Sciatic nerve (tissue), 2 donors: ENCODE measurements at regions not wholly inside any gene's neighbourhood (a gene's known extent, or its start where the extent isn't known, plus 50 kb on each side); places are given as distances from the start of the nearest gene placed in this dataset.
A peak's percentile ranks its signal among the peaks of the same experiment; 100 is the strongest.
"Not testable (repeated sequence)": the region's sequence is repeated elsewhere in the genome, so short reads cannot be mapped to it uniquely, and the experiment has no call there.

Experiments used
- ATAC-seq: fragments of 200-7000 bp; cut with Tn5 transposase; one replicate; pipeline ENCODE4 v1.9.1; 2020; ENCODE audit warnings: mild to moderate bottlenecking, moderate library complexity
- DNase-seq: peaks from one replicate; pipeline ENCODE4 v3.0.0-alpha.2; 2020; ENCODE audit warnings: low spot score
- intact Hi-C: fragments of 100-400 bp; cut with DNase I; formaldehyde crosslinking; loops from one replicate; pipeline ENCODE4 v1.14.2; 2022
- donor health status: DM: no; HTN: no; CAD: no.
- donor health status: DM: no; HTN: no; CAD: no.

DNA sequence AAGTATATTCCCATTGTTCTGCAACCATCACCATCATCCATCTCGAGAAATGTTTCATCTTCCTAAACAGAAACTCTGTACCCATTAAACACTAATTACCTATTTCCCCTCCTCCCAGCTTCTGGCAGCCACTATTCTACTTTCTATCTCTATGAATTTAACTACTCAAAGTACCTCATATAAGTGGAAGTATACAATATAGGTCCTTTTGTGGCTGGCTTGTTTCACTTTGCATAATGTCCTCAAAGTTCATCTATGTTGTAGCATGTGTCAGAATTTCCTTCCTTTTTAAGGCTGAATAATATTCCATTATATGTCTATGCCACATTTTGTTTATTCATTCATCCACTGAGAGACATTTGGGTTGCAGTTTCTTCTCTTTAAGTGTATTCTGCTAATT lies 159.4 kb downstream of the KCNRG start:
- no peak for DNase-seq
- intact Hi-C loops = no loop called here
- no peak for ATAC-seq

GRCh38 chr13:50179977-50180376 lies 164.7 kb downstream of the KCNRG start:
- no peak for ATAC-seq
- intact Hi-C loops = no loop called here
- DNase-seq = no peak

DNA sequence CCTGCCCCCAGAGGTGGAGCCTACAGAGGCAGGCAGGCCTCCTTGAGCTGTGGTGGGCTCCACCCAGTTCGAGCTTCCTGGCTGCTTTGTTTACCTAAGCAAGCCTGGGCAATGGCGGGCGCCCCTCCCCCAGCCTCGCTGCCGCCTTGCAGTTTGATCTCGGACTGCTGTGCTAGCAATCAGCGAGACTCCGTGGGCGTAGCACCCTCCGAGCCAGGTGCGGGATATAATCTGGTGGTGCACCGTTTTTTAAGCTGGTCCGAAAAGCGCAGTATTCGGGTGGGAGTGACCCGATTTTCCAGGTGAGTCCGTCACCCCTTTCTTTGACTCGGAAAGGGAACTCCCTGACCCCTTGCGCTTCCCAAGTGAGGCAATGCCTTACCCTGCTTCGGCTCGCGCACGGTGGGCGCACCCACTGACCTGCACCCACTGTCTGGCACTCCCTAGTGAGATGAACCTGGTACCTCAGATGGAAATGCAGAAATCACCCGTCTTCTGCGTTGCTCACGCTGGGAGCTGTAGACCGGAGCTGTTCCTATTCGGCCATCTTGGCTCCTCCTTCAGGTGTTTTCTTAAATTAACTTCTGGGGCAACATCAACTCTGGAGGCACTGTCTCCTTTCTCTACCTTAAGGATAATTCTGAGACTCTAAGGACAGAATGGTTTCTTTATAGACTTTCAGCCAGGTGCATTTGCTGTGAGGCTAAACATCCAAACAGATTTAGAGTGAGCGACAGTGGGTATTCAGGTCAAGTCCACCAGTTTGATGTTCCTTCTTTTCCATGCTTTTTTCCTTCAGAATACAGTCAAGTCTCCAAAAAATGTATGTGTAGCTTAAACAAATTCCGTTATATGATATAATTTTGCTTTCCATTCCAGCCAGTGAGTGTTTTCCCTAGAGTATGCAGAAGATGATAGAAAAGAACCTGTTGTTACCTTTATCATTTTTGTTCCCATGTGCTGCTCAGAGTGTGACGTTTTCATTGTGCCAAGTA lies 170.8 kb downstream of the KCNRG start:
- ATAC-seq, intact Hi-C loops, DNase-seq: not testable (repeated sequence)

- intact Hi-C loops = no loop called here
- no peak for DNase-seq
- no peak for ATAC-seq
These were observed 172.2 kb downstream of the KCNRG start for GRCh38 chr13:50187352-50188029.

DNA sequence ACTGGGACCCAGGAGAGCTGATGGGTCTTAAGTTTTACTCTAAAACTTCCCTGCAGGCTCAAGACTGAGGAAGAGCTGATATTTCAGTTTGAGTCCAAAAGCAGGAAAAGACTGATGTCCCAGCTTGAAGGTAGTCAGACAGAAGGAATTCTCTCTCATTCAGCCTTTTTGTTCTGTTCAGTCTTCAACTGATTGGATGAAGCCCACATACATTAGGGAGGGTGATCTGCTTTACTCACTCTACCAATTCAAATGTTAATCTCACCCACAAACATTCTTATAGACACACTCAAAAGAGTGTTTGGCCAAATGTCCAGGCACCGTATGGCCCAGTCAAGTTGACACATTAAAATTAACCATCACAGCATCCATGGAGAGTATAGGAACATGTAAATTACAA lies 173.5 kb downstream of the KCNRG start:
- intact Hi-C loops = no loop called here

DNA sequence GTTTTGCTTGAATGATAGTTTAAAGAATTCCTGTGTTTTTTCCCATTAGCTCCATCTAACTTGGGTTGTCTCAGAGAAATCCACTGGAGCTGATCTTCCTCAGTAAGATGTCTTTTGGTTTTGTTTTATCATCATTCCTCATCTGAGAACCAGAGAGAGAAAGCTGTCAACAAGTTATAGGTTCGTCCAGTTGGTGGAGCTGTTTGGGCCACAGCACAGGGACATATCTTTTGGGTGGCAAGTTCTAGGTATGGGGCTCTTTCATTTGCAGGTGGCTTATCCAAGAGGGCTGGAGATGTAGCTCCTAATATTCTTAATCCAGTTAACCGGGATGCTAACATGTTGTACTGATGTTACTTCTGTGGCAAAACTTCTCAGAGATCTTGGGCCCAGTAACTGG lies 174.2 kb downstream of the KCNRG start:
- intact Hi-C loops = no loop called here
- DNase-seq (no peak), ATAC-seq (no peak)

More for the DNA sequence above, 173.5 kb downstream of the KCNRG start:
- ATAC-seq = no peak
- no peak for DNase-seq

GRCh38 chr13:50191004-50191403 lies 175.8 kb downstream of the KCNRG start:
- intact Hi-C loops = no loop called here
- no peak for DNase-seq
- no peak for ATAC-seq

GRCh38 chr13:50192272-50192813 lies 177.1 kb downstream of the KCNRG start:
- DNase-seq = no peak
- ATAC-seq = no peak
- intact Hi-C loops = no loop called here

- ATAC-seq (no peak), DNase-seq (no peak)
- intact Hi-C loops = no loop called here
These were observed 179.8 kb downstream of the KCNRG start for GRCh38 chr13:50195045-50195444.

GRCh38 chr13:50196118-50196517 lies 180.9 kb downstream of the KCNRG start:
- ATAC-seq = no peak
- intact Hi-C loops = no loop called here
- DNase-seq = no peak

GRCh38 chr13:50197705-50198104 lies 182.5 kb downstream of the KCNRG start:
- ATAC-seq (no peak), DNase-seq (no peak)
- intact Hi-C loops = no loop called here

DNA sequence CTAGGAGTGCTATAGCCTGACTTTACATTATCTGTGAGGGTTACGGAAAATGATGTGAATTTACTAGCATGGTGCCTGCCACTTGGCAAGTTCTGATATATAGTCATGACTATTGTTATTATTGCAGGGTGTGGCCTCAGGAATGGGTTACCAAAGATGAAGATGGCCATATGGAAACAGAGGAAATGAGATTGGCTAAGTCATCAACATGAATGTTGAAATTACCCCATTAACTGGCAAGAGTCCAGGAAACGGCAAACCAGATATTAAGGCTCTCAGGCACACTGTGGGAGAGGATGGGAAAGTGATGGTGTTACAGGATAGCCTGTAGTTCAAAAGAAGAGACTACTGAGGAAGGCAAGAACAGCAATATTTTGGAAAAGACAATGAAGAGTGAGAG lies 183.3 kb downstream of the KCNRG start:
- no peak for DNase-seq
- no peak for ATAC-seq
- intact Hi-C loops = no loop called here

- intact Hi-C loops = no loop called here
- ATAC-seq (no peak), DNase-seq (no peak)
These were observed 185.3 kb downstream of the KCNRG start for GRCh38 chr13:50200569-50200968.

GRCh38 chr13:50200988-50201387 lies 185.7 kb downstream of the KCNRG start:
- intact Hi-C loops = no loop called here
- DNase-seq (no peak), ATAC-seq (no peak)

DNA sequence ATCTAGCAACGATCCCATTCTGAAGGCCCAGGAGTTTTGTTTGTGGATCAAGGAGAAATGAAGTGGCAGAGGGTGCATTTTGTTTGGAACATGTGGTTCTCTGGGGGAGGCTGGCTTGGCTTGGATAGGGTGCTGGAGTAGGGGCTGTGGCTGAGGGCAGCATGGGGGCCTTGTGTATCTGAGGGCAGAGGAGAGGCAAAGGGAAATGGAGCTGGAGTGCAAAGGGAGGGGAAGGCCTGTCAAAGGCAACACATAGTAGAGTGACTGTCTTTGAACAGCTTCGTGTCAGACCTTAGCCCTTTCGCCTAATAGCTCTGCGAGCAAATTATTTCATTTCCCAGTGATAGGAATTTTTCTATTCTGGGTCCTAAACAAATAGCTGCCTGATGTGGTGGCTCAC lies 187.2 kb downstream of the KCNRG start:
- DNase-seq = no peak
- ATAC-seq = no peak
- intact Hi-C loops = no loop called here

GRCh38 chr13:50203256-50203941 lies 188.2 kb downstream of the KCNRG start:
- ATAC-seq (no peak), DNase-seq (no peak)
- intact Hi-C loops = no loop called here

- intact Hi-C loops = no loop called here
- DNase-seq = no peak
- ATAC-seq = no peak
These were observed 190.3 kb downstream of the KCNRG start for GRCh38 chr13:50205581-50205980.

GRCh38 chr13:50208826-50209335 lies 193.6 kb downstream of the KCNRG start:
- peak; percentile 97 for ATAC-seq
- intact Hi-C loops = no loop called here
- DNase-seq = peak; percentile 68

DNA sequence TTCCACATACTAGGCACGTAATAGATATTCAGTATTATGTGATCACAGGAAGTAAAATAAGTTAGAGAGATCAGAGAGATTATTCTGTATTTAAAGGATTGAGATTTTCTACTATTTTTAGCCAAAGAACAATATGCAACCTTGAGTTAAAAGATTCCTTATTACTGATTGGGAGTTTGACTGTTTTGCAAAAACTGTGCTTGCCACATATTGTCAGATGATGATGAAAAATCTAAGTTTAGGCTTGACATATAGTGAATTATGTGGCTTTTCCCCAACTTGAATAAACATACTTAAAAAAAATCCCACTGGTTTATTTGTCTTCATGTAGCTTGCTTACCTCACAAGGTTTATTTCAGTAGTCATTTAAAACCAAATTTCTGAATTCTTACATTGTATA lies 194.4 kb downstream of the KCNRG start:
- no peak for DNase-seq
- intact Hi-C loops = no loop called here
- ATAC-seq = no peak
